ENCODE measurements at regions not wholly inside any gene's neighbourhood (a gene's known extent, or its start where the extent isn't known, plus 50 kb on each side); places are given as distances from the start of the nearest gene placed in this dataset.

GRCh38 chr9:106403081-106403480, 459.9 kb upstream of the ZNF462 start:
- no peaks in the 10 kb centered on the region for H3K4me1 ChIP-seq
- H3K27ac ChIP-seq = no peak overlapping the region
- H3K4me3 ChIP-seq = no peak overlapping the region
- no peaks in the 10 kb centered on the region for H3K36me3 ChIP-seq
- no peaks in the 10 kb centered on the region for H3K9me3 ChIP-seq
- no peaks in the 10 kb centered on the region for H3K27me3 ChIP-seq
- TF ChIP-seq CTCF (IDR thresholded peaks at IDR 0.05) (no peak), POLR2A (IDR thresholded peaks at IDR 0.05) (no peak)
- no peak for DNase-seq

- TF ChIP-seq POLR2A (IDR thresholded peaks at IDR 0.05) (no peak), CTCF (IDR thresholded peaks at IDR 0.05) (no peak)
Observed at GRCh38 chr9:106404137-106404536, 458.8 kb upstream of the ZNF462 start.

GRCh38 chr9:106405871-106406435, 457.0 kb upstream of the ZNF462 start:
- no peaks in the 10 kb centered on the region for H3K4me1 ChIP-seq
- H3K9me3 ChIP-seq = no peaks in the 10 kb centered on the region
- no peak overlapping the region for H3K4me3 ChIP-seq
- H3K27me3 ChIP-seq = no peaks in the 10 kb centered on the region
- H3K36me3 ChIP-seq = no peaks in the 10 kb centered on the region
- no peak overlapping the region for H3K27ac ChIP-seq
- TF ChIP-seq CTCF (IDR thresholded peaks at IDR 0.05) (no peak), POLR2A (IDR thresholded peaks at IDR 0.05) (no peak)
- DNase-seq = no peak

More at GRCh38 chr9:106404137-106404536, 458.8 kb upstream of the ZNF462 start:
- Histone ChIP-seq H3K9me3 (no peaks in the 10 kb centered on the region), H3K4me1 (no peaks in the 10 kb centered on the region), H3K4me3 (no peak overlapping the region), H3K27me3 (no peaks in the 10 kb centered on the region), H3K36me3 (no peaks in the 10 kb centered on the region), H3K27ac (no peak overlapping the region)
- DNase-seq = no peak

- Histone ChIP-seq H3K27ac (no peak overlapping the region), H3K4me1 (no peaks in the 10 kb centered on the region), H3K27me3 (no peaks in the 10 kb centered on the region), H3K4me3 (no peak overlapping the region), H3K9me3 (no peaks in the 10 kb centered on the region), H3K36me3 (no peaks in the 10 kb centered on the region)
- no peak for DNase-seq
- no peak for TF ChIP-seq POLR2A (IDR thresholded peaks at IDR 0.05)
- no peak for TF ChIP-seq CTCF (IDR thresholded peaks at IDR 0.05)
Observed at GRCh38 chr9:106414042-106414441, 448.9 kb upstream of the ZNF462 start.

- H3K27ac ChIP-seq = no peak overlapping the region
- H3K4me1 ChIP-seq = no peaks in the 10 kb centered on the region
- TF ChIP-seq CTCF (IDR thresholded peaks at IDR 0.05) = no peak
- TF ChIP-seq POLR2A (IDR thresholded peaks at IDR 0.05) = no peak
- H3K4me3 ChIP-seq = no peak overlapping the region
- H3K27me3 ChIP-seq = no peaks in the 10 kb centered on the region
- H3K9me3 ChIP-seq = no peaks in the 10 kb centered on the region
- DNase-seq = no peak
- H3K36me3 ChIP-seq = no peaks in the 10 kb centered on the region
Observed at GRCh38 chr9:106417685-106418084, 445.3 kb upstream of the ZNF462 start.

- H3K27me3 ChIP-seq = no peaks in the 10 kb centered on the region
- no peaks in the 10 kb centered on the region for H3K9me3 ChIP-seq
- no peaks in the 10 kb centered on the region for H3K4me1 ChIP-seq
- no peak overlapping the region for H3K27ac ChIP-seq
- DNase-seq = no peak
- H3K4me3 ChIP-seq = no peak overlapping the region
- no peak for TF ChIP-seq POLR2A (IDR thresholded peaks at IDR 0.05)
- no peak for TF ChIP-seq CTCF (IDR thresholded peaks at IDR 0.05)
- no peaks in the 10 kb centered on the region for H3K36me3 ChIP-seq
Observed at GRCh38 chr9:106419829-106420228, 443.1 kb upstream of the ZNF462 start.

Data from Peyer's patch (tissue), 4 donors.